Stimulated activated naive CD8-positive, alpha-beta T cell treated with anti-CD3 and anti-CD28 coated beads, Interleukin-15, Interleukin-2, amounts not matched to agents 100 ng/mL and 50 ng/mL, for 24 hours (primary cell): ENCODE measurements at regions not wholly inside any gene's neighbourhood (a gene's known extent, or its start where the extent isn't known, plus 50 kb on each side); places are given as distances from the start of the nearest gene placed in this dataset.

ENCODE experiments used
- H3K27ac Mint-ChIP-seq: one replicate; pipeline ENCODE4 v1.8.0; 2021; ENCODE audit warnings: mild to moderate bottlenecking, mixed read lengths
- H3K27me3 Mint-ChIP-seq: one replicate; pipeline ENCODE4 v1.8.0; 2021; ENCODE audit warnings: mixed read lengths
- H3K36me3 Mint-ChIP-seq: one replicate; pipeline ENCODE4 v1.8.0; 2021; ENCODE audit warnings: low read depth, mixed read lengths
- H3K4me1 Mint-ChIP-seq: one replicate; pipeline ENCODE4 v1.8.0; 2021; ENCODE audit warnings: low read depth, mixed read lengths
- H3K4me3 Mint-ChIP-seq: one replicate; pipeline ENCODE4 v1.8.0; 2021; ENCODE audit warnings: mild to moderate bottlenecking, mixed read lengths
- H3K9me3 Mint-ChIP-seq: one replicate; pipeline ENCODE4 v1.8.0; 2021; ENCODE audit warnings: mixed read lengths

- peaks cover 86% of the 10 kb centered on the region for H3K27me3 Mint-ChIP-seq
- no peaks in the 10 kb centered on the region for H3K9me3 Mint-ChIP-seq
- no peak overlapping the region for H3K4me3 Mint-ChIP-seq
- no peak overlapping the region for H3K27ac Mint-ChIP-seq
- H3K4me1 Mint-ChIP-seq: peaks cover 24% of the 10 kb centered on the region
- H3K36me3 Mint-ChIP-seq: no peaks in the 10 kb centered on the region
These were observed 354.7 kb downstream of the MCTP2 start for GRCh38 chr15:94586099-94586498.

- peaks cover 24% of the 10 kb centered on the region for H3K4me1 Mint-ChIP-seq
- H3K4me3 Mint-ChIP-seq: no peak overlapping the region
- H3K27me3 Mint-ChIP-seq: peaks cover 78% of the 10 kb centered on the region
- H3K9me3 Mint-ChIP-seq: no peaks in the 10 kb centered on the region
- no peak overlapping the region for H3K27ac Mint-ChIP-seq
- no peaks in the 10 kb centered on the region for H3K36me3 Mint-ChIP-seq
These were observed 355.8 kb downstream of the MCTP2 start for GRCh38 chr15:94587113-94587512.

- Mint-ChIP-seq H3K27me3 (peaks cover 74% of the 10 kb centered on the region), H3K27ac (no peak overlapping the region), H3K9me3 (peaks cover 3% of the 10 kb centered on the region), H3K4me3 (no peak overlapping the region), H3K36me3 (no peaks in the 10 kb centered on the region), H3K4me1 (peaks cover 20% of the 10 kb centered on the region)
These were observed 357.6 kb downstream of the MCTP2 start for GRCh38 chr15:94588993-94589392.

GRCh38 chr15:94592495-94592894, 361.1 kb downstream of the MCTP2 start:
- Mint-ChIP-seq H3K27me3 (peaks cover 56% of the 10 kb centered on the region), H3K4me1 (no peaks in the 10 kb centered on the region), H3K9me3 (peaks cover 3% of the 10 kb centered on the region), H3K4me3 (no peak overlapping the region), H3K36me3 (no peaks in the 10 kb centered on the region), H3K27ac (no peak overlapping the region)

DNA sequence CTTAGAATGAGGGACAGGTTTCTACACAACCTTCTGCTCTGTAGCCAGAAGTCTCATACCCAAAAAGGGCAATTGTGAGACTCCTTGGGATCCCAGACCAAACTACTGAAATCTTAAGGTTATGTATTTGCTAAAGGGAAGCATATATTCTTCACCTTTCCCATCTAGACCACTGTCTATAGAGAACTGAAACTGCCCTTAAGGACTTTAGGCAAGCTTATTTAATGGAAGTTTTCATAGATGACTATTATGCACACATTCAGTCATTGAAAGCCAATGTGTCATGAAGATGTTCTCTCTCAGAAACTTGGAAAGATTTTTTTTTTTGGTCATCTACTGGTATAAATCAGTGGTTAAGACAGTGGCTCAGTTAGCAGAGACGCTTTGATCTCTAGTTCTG, 365.3 kb downstream of the MCTP2 start:
- Mint-ChIP-seq H3K36me3 (no peaks in the 10 kb centered on the region), H3K9me3 (peaks cover 3% of the 10 kb centered on the region), H3K27me3 (peaks cover 50% of the 10 kb centered on the region), H3K4me1 (no peaks in the 10 kb centered on the region), H3K27ac (no peak overlapping the region), H3K4me3 (no peak overlapping the region)

- H3K4me3 Mint-ChIP-seq: no peak overlapping the region
- H3K9me3 Mint-ChIP-seq: no peaks in the 10 kb centered on the region
- no peaks in the 10 kb centered on the region for H3K36me3 Mint-ChIP-seq
- no peaks in the 10 kb centered on the region for H3K4me1 Mint-ChIP-seq
- no peak overlapping the region for H3K27ac Mint-ChIP-seq
- peaks cover 62% of the 10 kb centered on the region for H3K27me3 Mint-ChIP-seq
These were observed 369.1 kb downstream of the MCTP2 start for GRCh38 chr15:94600505-94600904.

DNA sequence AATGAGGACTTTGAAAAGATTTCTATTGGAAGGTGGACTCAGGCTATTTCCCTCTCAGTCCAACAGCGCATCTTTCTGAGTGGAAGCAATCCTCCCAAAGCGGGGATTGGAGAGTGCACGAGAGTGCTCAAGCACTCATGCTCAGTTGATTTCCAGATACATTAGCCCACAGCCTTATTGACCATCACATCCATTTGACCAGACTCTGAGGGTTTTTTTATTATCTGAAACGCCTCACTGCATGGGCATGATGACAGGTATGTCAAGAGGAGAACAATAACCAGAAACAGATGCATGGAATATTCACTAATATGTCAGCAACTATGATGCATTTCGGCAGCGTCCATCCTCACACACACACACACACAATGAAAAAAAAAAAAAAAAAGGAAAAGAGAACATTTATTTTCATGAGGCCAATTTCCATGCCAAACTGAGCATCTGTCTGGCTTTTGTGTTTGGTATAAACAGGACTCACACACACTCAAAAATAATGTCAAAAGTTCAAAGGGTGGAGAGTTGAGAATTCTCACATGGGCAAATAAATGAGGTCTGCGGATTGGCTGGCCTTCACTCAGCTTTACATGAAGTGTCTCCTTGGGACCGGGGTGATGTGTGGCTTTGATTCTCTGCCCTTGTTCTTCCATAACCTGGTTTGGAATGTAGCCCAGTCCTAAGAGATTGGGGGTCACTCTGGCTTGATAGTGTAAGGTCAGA, 371.6 kb downstream of the MCTP2 start:
- Mint-ChIP-seq H3K9me3 (no peaks in the 10 kb centered on the region), H3K27me3 (peaks cover 66% of the 10 kb centered on the region)

DNA sequence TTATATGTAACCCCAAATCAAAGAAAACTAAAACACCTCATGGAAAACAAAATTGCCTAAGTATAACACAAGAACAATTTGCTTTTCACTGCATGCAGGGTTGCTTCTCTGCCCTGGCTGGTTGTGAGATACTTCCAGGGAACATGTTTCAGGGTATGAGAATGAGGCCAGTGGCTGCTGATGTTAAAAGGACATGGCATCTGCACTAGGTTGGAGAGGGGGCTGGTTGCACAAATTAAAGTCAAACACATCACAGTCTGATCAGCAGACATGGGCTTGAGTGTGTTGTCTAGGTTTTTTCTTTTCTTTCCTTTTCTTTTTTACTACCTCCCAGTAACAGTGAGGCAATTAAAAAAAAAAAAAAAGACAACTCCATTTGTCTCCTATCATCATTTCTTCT, 374.9 kb downstream of the MCTP2 start:
- Mint-ChIP-seq H3K36me3 (no peaks in the 10 kb centered on the region), H3K9me3 (no peaks in the 10 kb centered on the region), H3K27ac (no peak overlapping the region), H3K4me3 (no peak overlapping the region), H3K27me3 (peaks cover 66% of the 10 kb centered on the region), H3K4me1 (peaks cover 12% of the 10 kb centered on the region)

More for the DNA sequence above, 371.6 kb downstream of the MCTP2 start:
- H3K4me1 Mint-ChIP-seq: peaks cover 12% of the 10 kb centered on the region
- no peak overlapping the region for H3K27ac Mint-ChIP-seq
- H3K4me3 Mint-ChIP-seq: no peak overlapping the region
- H3K36me3 Mint-ChIP-seq: no peaks in the 10 kb centered on the region

GRCh38 chr15:94607176-94607654, 375.9 kb downstream of the MCTP2 start:
- Mint-ChIP-seq H3K27me3 (peaks cover 65% of the 10 kb centered on the region), H3K36me3 (no peaks in the 10 kb centered on the region), H3K4me1 (peaks cover 12% of the 10 kb centered on the region), H3K9me3 (no peaks in the 10 kb centered on the region), H3K27ac (no peak overlapping the region), H3K4me3 (no peak overlapping the region)

DNA sequence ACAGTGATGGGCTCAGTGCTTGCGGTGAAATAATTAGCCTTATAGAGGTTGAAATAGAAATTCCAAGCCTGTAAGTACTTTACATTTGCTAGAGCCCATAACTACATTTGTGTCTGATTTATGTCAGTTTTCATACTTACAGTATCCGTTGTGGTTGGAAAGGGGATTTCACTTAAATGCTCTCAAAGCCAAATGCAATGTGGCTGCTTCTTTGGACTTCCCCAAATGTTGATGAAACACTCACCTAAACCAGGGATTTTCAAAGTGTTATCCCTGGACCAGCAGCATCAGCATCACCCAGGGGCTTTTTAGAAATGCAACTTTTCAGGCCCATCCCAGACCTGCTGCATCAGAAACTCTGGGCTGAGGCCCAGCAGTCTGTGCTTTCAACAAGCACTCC, 378.7 kb downstream of the MCTP2 start:
- Mint-ChIP-seq H3K27me3 (peaks cover 55% of the 10 kb centered on the region), H3K36me3 (no peaks in the 10 kb centered on the region), H3K27ac (no peak overlapping the region), H3K4me3 (no peak overlapping the region), H3K9me3 (no peaks in the 10 kb centered on the region), H3K4me1 (peaks cover 12% of the 10 kb centered on the region)

- Mint-ChIP-seq H3K4me1 (peaks cover 12% of the 10 kb centered on the region), H3K27me3 (peaks cover 54% of the 10 kb centered on the region), H3K4me3 (no peak overlapping the region), H3K27ac (no peak overlapping the region), H3K9me3 (no peaks in the 10 kb centered on the region), H3K36me3 (no peaks in the 10 kb centered on the region)
These were observed 379.1 kb downstream of the MCTP2 start for GRCh38 chr15:94610485-94610884.

GRCh38 chr15:94611656-94612055, 380.3 kb downstream of the MCTP2 start:
- no peak overlapping the region for H3K27ac Mint-ChIP-seq

GRCh38 chr15:94615688-94616087, 384.3 kb downstream of the MCTP2 start:
- peaks cover 30% of the 10 kb centered on the region for H3K27me3 Mint-ChIP-seq
- H3K4me3 Mint-ChIP-seq: no peak overlapping the region
- H3K4me1 Mint-ChIP-seq: no peaks in the 10 kb centered on the region
- no peaks in the 10 kb centered on the region for H3K9me3 Mint-ChIP-seq
- H3K36me3 Mint-ChIP-seq: no peaks in the 10 kb centered on the region
- no peak overlapping the region for H3K27ac Mint-ChIP-seq

More at GRCh38 chr15:94611656-94612055, 380.3 kb downstream of the MCTP2 start:
- H3K4me3 Mint-ChIP-seq: no peak overlapping the region
- H3K27me3 Mint-ChIP-seq: peaks cover 47% of the 10 kb centered on the region
- H3K9me3 Mint-ChIP-seq: no peaks in the 10 kb centered on the region
- no peaks in the 10 kb centered on the region for H3K36me3 Mint-ChIP-seq
- peaks cover 10% of the 10 kb centered on the region for H3K4me1 Mint-ChIP-seq

DNA sequence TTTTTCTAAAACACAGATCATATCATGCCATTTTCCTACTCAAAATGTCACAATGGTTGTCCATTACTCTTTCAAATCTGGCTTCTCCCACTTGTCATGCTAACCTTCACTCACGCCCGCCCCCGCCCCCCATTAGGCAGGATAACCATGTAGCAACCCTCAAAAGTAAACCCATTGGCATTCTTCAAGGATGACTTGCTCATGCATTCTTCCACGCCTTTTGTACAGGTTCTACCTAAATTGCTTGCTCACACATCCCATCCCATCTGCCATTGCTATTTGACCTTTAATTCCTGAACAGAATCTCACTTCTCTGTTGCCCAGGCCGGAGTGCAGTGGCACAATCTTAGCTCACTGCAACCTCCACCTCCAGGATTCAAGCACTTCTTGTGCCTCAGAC, 389.3 kb downstream of the MCTP2 start:
- Mint-ChIP-seq H3K27ac (no peak overlapping the region), H3K4me3 (no peak overlapping the region), H3K4me1 (no peaks in the 10 kb centered on the region), H3K27me3 (peaks cover 5% of the 10 kb centered on the region), H3K36me3 (no peaks in the 10 kb centered on the region), H3K9me3 (no peaks in the 10 kb centered on the region)

GRCh38 chr15:94621736-94622135, 390.4 kb downstream of the MCTP2 start:
- peaks cover 5% of the 10 kb centered on the region for H3K27me3 Mint-ChIP-seq
- H3K36me3 Mint-ChIP-seq: no peaks in the 10 kb centered on the region
- no peaks in the 10 kb centered on the region for H3K9me3 Mint-ChIP-seq
- no peak overlapping the region for H3K4me3 Mint-ChIP-seq
- H3K27ac Mint-ChIP-seq: no peak overlapping the region
- no peaks in the 10 kb centered on the region for H3K4me1 Mint-ChIP-seq

GRCh38 chr15:94626949-94627348, 395.6 kb downstream of the MCTP2 start:
- no peaks in the 10 kb centered on the region for H3K36me3 Mint-ChIP-seq
- no peak overlapping the region for H3K4me3 Mint-ChIP-seq
- peaks cover 11% of the 10 kb centered on the region for H3K27me3 Mint-ChIP-seq
- H3K9me3 Mint-ChIP-seq: no peaks in the 10 kb centered on the region
- H3K27ac Mint-ChIP-seq: no peak overlapping the region
- peaks cover 8% of the 10 kb centered on the region for H3K4me1 Mint-ChIP-seq
